DOHH2 (cell line): ENCODE measurements at regions not wholly inside any gene's neighbourhood (a gene's known extent, or its start where the extent isn't known, plus 50 kb on each side); places are given as distances from the start of the nearest gene placed in this dataset.

Experiments
- H3F3A ChIP-seq: fragments of 200-600 bp; sonication (generic), shearing (Covaris generic); 2 replicates; pipeline ENCODE4 v1.6.0; 2016; ENCODE audit warnings: antibody characterized with exemption, mild to moderate bottlenecking; ENCODE audit not compliant: control insufficient read depth, insufficient read depth
- H3K27ac ChIP-seq: fragments of 200-600 bp; sonication (generic); 2 replicates; pipeline ENCODE4 v1.5.1; 2014; ENCODE audit warnings: low read depth, mild to moderate bottlenecking, low read length, moderate library complexity
- H3K27me3 ChIP-seq: fragments of 200-600 bp; sonication (generic); 2 replicates; pipeline ENCODE4 v1.6.1; 2014; ENCODE audit warnings: mild to moderate bottlenecking, low read length, mixed read lengths; ENCODE audit not compliant: control insufficient read depth
- H3K36me3 ChIP-seq: fragments of 200-600 bp; sonication (generic); 2 replicates; pipeline ENCODE4 v1.6.1; 2014; ENCODE audit warnings: mild to moderate bottlenecking, low read length, moderate library complexity, mixed read lengths; ENCODE audit not compliant: control insufficient read depth
- H3K4me1 ChIP-seq: fragments of 200-600 bp; sonication (generic); 2 replicates; pipeline ENCODE4 v1.6.1; 2014; ENCODE audit warnings: mild to moderate bottlenecking, low read length, mixed read lengths; ENCODE audit not compliant: control insufficient read depth
- H3K4me2 ChIP-seq: fragments of 200-600 bp; sonication (generic); 2 replicates; pipeline ENCODE4 v1.6.0; 2014; ENCODE audit warnings: mild to moderate bottlenecking, low read length, moderate library complexity
- H3K4me3 ChIP-seq: fragments of 200-600 bp; sonication (generic); 2 replicates; pipeline ENCODE4 v1.5.1; 2014; ENCODE audit warnings: mild to moderate bottlenecking, low read length, mixed read lengths
- H3K79me2 ChIP-seq: fragments of 200-600 bp; sonication (generic); 2 replicates; pipeline ENCODE4 v1.6.1; 2014; ENCODE audit warnings: mild to moderate bottlenecking, low read length, mixed read lengths; ENCODE audit not compliant: control insufficient read depth
- H3K9me2 ChIP-seq: fragments of 200-600 bp; sonication (generic); replicated peaks from 2 replicates; pipeline ENCODE4 v1.6.1; 2014; ENCODE audit warnings: mild to moderate bottlenecking, low read length, mixed read lengths; ENCODE audit not compliant: control insufficient read depth
- H3K9me3 ChIP-seq: fragments of 200-600 bp; sonication (generic); 2 replicates; pipeline ENCODE4 v1.6.1; 2014; ENCODE audit warnings: antibody characterized with exemption, low read length, mixed read lengths; ENCODE audit not compliant: control insufficient read depth, insufficient read depth
- H4K20me1 ChIP-seq: fragments of 200-600 bp; sonication (generic); 2 replicates; pipeline ENCODE4 v1.6.0; 2014; ENCODE audit warnings: low read depth, mild to moderate bottlenecking, antibody characterized with exemption, low read length, moderate library complexity; ENCODE audit not compliant: control insufficient read depth, insufficient read depth
- CTCF ChIP-seq: fragments of 200-600 bp; sonication (generic); IDR thresholded peaks from one replicate; pipeline ENCODE4 v1.5.1; 2014; ENCODE audit warnings: antibody characterized with exemption, mild to moderate bottlenecking, low read depth, low read length; ENCODE audit not compliant: poor library complexity, severe bottlenecking
- EZH2phosphoT487 ChIP-seq: fragments of 200-600 bp; sonication (generic); IDR thresholded peaks from 2 replicates; pipeline ENCODE4 v1.6.1; 2017; ENCODE audit warnings: borderline replicate concordance, mild to moderate bottlenecking, antibody characterized with exemption, low read length, moderate library complexity, mixed read lengths

DNA sequence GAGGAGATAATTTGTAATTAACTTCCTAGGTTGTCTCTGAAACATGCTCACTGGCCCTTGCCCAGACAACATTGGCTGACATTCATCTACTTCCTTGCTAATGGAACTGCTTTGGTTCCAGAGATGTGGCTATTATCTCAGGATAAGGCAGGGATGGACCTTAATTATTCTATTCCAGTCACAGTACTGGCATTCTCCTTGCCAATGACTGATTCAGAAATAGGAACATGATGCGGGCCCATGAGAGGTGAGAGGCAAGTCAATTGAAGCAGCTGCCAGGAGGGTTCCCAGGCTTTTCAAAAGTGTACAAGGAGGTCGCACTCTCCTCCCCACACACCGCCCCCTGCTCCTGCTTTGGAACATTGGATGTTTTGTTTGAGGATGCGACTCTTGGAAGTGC lies 109.6 kb upstream of the DGKB start:
- no peaks in the 10 kb centered on the region for H3K9me2 ChIP-seq
- no peaks in the 10 kb centered on the region for H3F3A ChIP-seq
- H3K9me3 ChIP-seq, result no peaks in the 10 kb centered on the region
- no peaks in the 10 kb centered on the region for H3K4me1 ChIP-seq
- H4K20me1 ChIP-seq, result no peaks in the 10 kb centered on the region
- H3K36me3 ChIP-seq, result no peaks in the 10 kb centered on the region
- no peaks in the 10 kb centered on the region for H3K79me2 ChIP-seq
- no peak overlapping the region for H3K4me3 ChIP-seq
- H3K27ac ChIP-seq, result no peak overlapping the region
- no peaks in the 10 kb centered on the region for H3K27me3 ChIP-seq
- no peak overlapping the region for H3K4me2 ChIP-seq
- TF ChIP-seq EZH2phosphoT487, result no peak
- TF ChIP-seq CTCF, result no peak

- Histone ChIP-seq H3K4me2 (no peak overlapping the region), H3K9me2 (no peaks in the 10 kb centered on the region), H3K27me3 (no peaks in the 10 kb centered on the region), H3K79me2 (no peaks in the 10 kb centered on the region), H4K20me1 (no peaks in the 10 kb centered on the region), H3K36me3 (no peaks in the 10 kb centered on the region), H3K9me3 (no peaks in the 10 kb centered on the region), H3K4me1 (no peaks in the 10 kb centered on the region), H3K4me3 (no peak overlapping the region), H3F3A (no peaks in the 10 kb centered on the region), H3K27ac (no peak overlapping the region)
- TF ChIP-seq EZH2phosphoT487 (no peak), CTCF (no peak)
Observed at GRCh38 chr7:15011289-15011688, 108.7 kb upstream of the DGKB start.

DNA sequence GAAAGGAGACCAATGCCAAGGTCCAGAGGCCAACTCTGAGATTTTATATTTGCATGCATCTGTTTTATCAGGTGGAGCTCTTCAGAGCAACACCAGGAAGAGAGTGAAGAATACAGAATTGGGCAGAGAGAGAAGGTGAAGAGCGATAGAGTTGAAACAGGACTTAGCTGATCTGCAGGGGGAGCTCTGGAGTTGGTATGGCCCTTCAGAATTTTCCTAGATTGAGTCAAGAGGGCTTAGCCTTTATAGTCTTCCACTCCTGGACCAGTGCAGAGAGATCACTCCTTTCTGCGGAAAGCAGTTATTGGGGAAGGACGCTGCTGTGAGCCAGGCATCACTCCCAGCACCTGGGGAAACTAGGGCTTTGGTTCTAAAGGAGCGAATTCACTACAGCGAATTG lies 105.0 kb upstream of the DGKB start:
- H3K4me3 ChIP-seq, result no peak overlapping the region
- H3K9me2 ChIP-seq, result no peaks in the 10 kb centered on the region
- no peak overlapping the region for H3K4me2 ChIP-seq
- TF ChIP-seq EZH2phosphoT487 (no peak), CTCF (peak; percentile 49)
- H3K79me2 ChIP-seq, result no peaks in the 10 kb centered on the region
- no peaks in the 10 kb centered on the region for H3K9me3 ChIP-seq
- no peaks in the 10 kb centered on the region for H3F3A ChIP-seq
- no peaks in the 10 kb centered on the region for H4K20me1 ChIP-seq
- no peaks in the 10 kb centered on the region for H3K27me3 ChIP-seq
- H3K4me1 ChIP-seq, result no peaks in the 10 kb centered on the region
- H3K36me3 ChIP-seq, result no peaks in the 10 kb centered on the region
- no peak overlapping the region for H3K27ac ChIP-seq

DNA sequence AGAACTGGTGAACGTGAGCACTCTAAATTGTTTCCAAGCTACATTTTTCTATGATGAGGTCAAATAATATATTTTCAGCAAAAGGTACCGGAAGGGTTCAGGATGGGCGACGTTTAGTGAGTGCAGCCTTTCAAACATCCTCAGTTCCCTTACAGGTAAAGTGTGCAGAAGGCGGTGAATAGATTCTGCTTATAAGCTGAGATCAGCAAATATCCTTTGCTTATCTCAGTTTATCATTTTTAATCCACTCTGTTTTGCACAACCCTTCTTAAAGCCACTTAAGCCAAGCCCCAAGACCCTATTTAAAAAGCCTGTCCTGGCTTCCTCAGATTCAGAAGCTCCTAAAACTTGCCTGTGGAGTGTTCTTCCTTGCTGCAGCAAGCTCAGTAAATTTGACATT lies 103.1 kb upstream of the DGKB start:
- Histone ChIP-seq H3K27ac (no peak overlapping the region), H3K36me3 (no peaks in the 10 kb centered on the region), H4K20me1 (no peaks in the 10 kb centered on the region), H3K4me3 (no peak overlapping the region), H3K4me1 (no peaks in the 10 kb centered on the region), H3K79me2 (no peaks in the 10 kb centered on the region), H3K4me2 (no peak overlapping the region), H3K27me3 (no peaks in the 10 kb centered on the region), H3K9me2 (no peaks in the 10 kb centered on the region), H3F3A (no peaks in the 10 kb centered on the region), H3K9me3 (no peaks in the 10 kb centered on the region)
- TF ChIP-seq CTCF, result no peak
